PFSK-1 (cell line): ENCODE measurements at regions not wholly inside any gene's neighbourhood (a gene's known extent, or its start where the extent isn't known, plus 50 kb on each side); places are given as distances from the start of the nearest gene placed in this dataset.

Experiments used
- FOXP2 ChIP-seq: optimal IDR thresholded peaks from 2 replicates; pipeline ENCODE3; 2011; ENCODE audit warnings: borderline replicate concordance, control low read depth, inconsistent platforms; ENCODE audit not compliant: insufficient read depth; ENCODE audit errors: extremely low read length, extremely low read depth
- POLR2AphosphoS5 ChIP-seq: IDR thresholded peaks from 2 replicates; pipeline ENCODE4 v1.6.1; 2012; ENCODE audit warnings: low read depth, mild to moderate bottlenecking, control low read depth, low read length, moderate library complexity
- SIN3A ChIP-seq: IDR thresholded peaks from 2 replicates; pipeline ENCODE4 v1.6.1; 2012; ENCODE audit warnings: mild to moderate bottlenecking, low read length, moderate library complexity, borderline replicate concordance; ENCODE audit not compliant: insufficient read depth
- TAF1 ChIP-seq: IDR thresholded peaks from 2 replicates; pipeline ENCODE4 v1.6.1; 2012; ENCODE audit warnings: low read length, control low read depth, borderline replicate concordance; ENCODE audit not compliant: insufficient read depth
- TF ChIP-seq, protein P1 (sequence below), 2 experiments: IDR thresholded peaks; 2 replicates each; pipeline versions ENCODE4 v1.6.1 to v1.8.0; 2011 to 2012; ENCODE audit warnings: low read depth in 2 of 2, low read length in 2 of 2, control low read depth in 1 of 2, inconsistent platforms in 1 of 2, mild to moderate bottlenecking in 1 of 2, moderate library complexity in 1 of 2; ENCODE audit not compliant: insufficient read depth in 1 of 2

- no peak for TF ChIP-seq SIN3A
These were observed 617.2 kb upstream of the ID4 start for GRCh38 chr6:19219931-19220330.

- TF ChIP-seq, protein P1, sequence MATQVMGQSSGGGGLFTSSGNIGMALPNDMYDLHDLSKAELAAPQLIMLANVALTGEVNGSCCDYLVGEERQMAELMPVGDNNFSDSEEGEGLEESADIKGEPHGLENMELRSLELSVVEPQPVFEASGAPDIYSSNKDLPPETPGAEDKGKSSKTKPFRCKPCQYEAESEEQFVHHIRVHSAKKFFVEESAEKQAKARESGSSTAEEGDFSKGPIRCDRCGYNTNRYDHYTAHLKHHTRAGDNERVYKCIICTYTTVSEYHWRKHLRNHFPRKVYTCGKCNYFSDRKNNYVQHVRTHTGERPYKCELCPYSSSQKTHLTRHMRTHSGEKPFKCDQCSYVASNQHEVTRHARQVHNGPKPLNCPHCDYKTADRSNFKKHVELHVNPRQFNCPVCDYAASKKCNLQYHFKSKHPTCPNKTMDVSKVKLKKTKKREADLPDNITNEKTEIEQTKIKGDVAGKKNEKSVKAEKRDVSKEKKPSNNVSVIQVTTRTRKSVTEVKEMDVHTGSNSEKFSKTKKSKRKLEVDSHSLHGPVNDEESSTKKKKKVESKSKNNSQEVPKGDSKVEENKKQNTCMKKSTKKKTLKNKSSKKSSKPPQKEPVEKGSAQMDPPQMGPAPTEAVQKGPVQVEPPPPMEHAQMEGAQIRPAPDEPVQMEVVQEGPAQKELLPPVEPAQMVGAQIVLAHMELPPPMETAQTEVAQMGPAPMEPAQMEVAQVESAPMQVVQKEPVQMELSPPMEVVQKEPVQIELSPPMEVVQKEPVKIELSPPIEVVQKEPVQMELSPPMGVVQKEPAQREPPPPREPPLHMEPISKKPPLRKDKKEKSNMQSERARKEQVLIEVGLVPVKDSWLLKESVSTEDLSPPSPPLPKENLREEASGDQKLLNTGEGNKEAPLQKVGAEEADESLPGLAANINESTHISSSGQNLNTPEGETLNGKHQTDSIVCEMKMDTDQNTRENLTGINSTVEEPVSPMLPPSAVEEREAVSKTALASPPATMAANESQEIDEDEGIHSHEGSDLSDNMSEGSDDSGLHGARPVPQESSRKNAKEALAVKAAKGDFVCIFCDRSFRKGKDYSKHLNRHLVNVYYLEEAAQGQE (IDR thresholded peaks at IDR 0.05; ENCODE audit: insufficient read depth in 1 of 2, low read depth in 2 of 2, low read length in 2 of 2), result no peak
- TF ChIP-seq POLR2AphosphoS5 (no peak), TAF1 (no peak), FOXP2 (no peak), SIN3A (no peak)
These were observed 605.1 kb upstream of the ID4 start for GRCh38 chr6:19231878-19232561.

- TF ChIP-seq TAF1 (no peak), SIN3A (no peak), POLR2AphosphoS5 (no peak), FOXP2 (no peak)
- TF ChIP-seq, protein P1 (IDR thresholded peaks at IDR 0.05; ENCODE audit: insufficient read depth in 1 of 2, low read depth in 2 of 2, low read length in 2 of 2), result no peak
These were observed 591.5 kb upstream of the ID4 start for GRCh38 chr6:19245656-19246055.

DNA sequence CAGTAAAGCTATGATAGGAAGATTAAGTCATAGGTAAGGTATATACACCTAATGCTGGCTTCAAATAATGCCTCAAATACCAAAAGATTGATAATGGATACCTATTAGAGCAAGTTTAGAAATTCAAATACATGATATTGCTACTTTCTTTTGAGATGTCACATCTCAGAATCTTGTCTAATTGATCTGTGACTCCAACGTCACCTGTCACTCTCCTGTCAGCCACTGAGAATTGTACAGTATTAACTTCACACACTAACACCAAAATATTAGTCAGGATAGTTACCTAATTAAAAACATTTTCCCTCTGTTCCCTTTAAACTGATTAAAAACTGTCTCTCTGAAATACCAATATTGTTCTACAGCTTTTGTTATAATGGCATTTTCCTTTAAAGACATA, 575.5 kb upstream of the ID4 start:
- TF ChIP-seq POLR2AphosphoS5, result no peak
- TF ChIP-seq, protein P1 (IDR thresholded peaks at IDR 0.05; ENCODE audit: insufficient read depth in 1 of 2, low read depth in 2 of 2, low read length in 2 of 2), result no peak
- TF ChIP-seq TAF1, result no peak
- TF ChIP-seq SIN3A, result no peak
- no peak for TF ChIP-seq FOXP2

GRCh38 chr6:19268117-19268516, 569.1 kb upstream of the ID4 start:
- TF ChIP-seq SIN3A (no peak), FOXP2 (no peak), TAF1 (no peak), POLR2AphosphoS5 (no peak)
- TF ChIP-seq, protein P1 (IDR thresholded peaks at IDR 0.05; ENCODE audit: insufficient read depth in 1 of 2, low read depth in 2 of 2, low read length in 2 of 2), result no peak

DNA sequence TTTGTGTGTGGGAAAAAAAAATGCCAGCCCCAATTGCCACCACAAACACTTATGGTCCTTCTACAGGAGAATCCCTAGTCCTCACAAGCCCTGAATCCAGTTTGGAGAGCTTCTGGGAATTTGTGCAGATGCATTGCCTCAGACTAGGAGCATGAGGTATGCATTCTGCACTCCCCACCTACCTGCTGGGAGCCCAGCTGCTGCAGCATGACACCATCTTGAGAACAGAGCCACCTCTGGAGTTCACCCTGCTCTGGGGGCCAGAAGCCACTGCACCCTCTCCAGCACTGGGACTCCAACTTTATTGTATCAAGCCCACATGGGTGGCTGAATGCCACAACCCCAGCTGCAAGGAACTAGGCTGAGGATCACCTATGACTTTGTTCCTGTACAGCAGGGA, 568.5 kb upstream of the ID4 start:
- TF ChIP-seq, protein P1 (IDR thresholded peaks at IDR 0.05; ENCODE audit: insufficient read depth in 1 of 2, low read depth in 2 of 2, low read length in 2 of 2), result no peak
